ENCODE measurements at regions not wholly inside any gene's neighbourhood (a gene's known extent, or its start where the extent isn't known, plus 50 kb on each side); places are given as distances from the start of the nearest gene placed in this dataset.

DNA sequence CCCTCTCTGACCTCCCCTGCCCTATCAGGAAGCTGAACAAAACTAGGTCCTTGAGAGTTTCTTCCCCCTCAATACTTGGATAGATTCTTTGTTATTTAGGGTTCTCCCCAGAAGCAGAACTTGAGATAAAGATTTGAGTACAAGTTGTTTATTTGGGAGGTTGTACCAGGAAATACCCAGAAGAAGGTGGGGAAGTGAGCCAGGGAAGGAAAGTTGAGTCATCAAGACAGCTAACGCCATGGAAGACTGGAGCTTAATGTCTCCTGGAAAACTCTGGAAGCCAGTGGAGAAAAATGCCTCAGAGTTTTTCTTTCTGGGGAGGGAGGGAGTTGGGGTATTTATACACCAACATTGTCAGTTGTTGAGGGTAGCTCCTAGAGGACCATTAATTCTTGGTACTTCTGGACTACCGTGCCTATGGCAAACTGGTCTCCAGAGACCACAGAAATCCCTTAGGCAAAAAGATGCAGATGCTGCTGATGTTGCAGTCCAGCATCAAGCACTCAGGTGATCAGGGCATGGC, 102.6 kb upstream of the ZFP64 start (continued):
- TF ChIP-seq, protein P1, sequence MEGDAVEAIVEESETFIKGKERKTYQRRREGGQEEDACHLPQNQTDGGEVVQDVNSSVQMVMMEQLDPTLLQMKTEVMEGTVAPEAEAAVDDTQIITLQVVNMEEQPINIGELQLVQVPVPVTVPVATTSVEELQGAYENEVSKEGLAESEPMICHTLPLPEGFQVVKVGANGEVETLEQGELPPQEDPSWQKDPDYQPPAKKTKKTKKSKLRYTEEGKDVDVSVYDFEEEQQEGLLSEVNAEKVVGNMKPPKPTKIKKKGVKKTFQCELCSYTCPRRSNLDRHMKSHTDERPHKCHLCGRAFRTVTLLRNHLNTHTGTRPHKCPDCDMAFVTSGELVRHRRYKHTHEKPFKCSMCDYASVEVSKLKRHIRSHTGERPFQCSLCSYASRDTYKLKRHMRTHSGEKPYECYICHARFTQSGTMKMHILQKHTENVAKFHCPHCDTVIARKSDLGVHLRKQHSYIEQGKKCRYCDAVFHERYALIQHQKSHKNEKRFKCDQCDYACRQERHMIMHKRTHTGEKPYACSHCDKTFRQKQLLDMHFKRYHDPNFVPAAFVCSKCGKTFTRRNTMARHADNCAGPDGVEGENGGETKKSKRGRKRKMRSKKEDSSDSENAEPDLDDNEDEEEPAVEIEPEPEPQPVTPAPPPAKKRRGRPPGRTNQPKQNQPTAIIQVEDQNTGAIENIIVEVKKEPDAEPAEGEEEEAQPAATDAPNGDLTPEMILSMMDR (IDR thresholded peaks at IDR 0.05 in 2 of 3, conservative IDR thresholded peaks at IDR 0.05 in 1 of 3; ENCODE audit: borderline replicate concordance in 1 of 3, insufficient read depth in 1 of 3, low read depth in 2 of 3, low read length in 2 of 3): no peak
- TF ChIP-seq ELF1 (IDR thresholded peaks at IDR 0.05; ENCODE audit: borderline replicate concordance, low read depth) (no peak), SRF (IDR thresholded peaks at IDR 0.05; ENCODE audit: low read depth) (no peak), JUND (IDR thresholded peaks at IDR 0.05) (no peak), SIN3A (IDR thresholded peaks at IDR 0.05; ENCODE audit: low read depth) (no peak)

- TF ChIP-seq SIN3A (IDR thresholded peaks at IDR 0.05; ENCODE audit: low read depth) (no peak), TCF7L2 (IDR thresholded peaks at IDR 0.05; ENCODE audit: borderline replicate concordance, extremely low read depth, insufficient read depth, insufficient read length) (no peak)
- no peaks in the 10 kb centered on the region for H3K9me3 ChIP-seq (ENCODE audit: control insufficient read depth in 1 of 2, insufficient read depth in 1 of 2, low read depth in 1 of 2, low read length in 2 of 2)
- ChIA-PET POLR2A (no interaction called here), CTCF (no interaction called here), RAD21 (ENCODE audit: low non-redundant PET in 1 of 2, low total read pairs in 2 of 2, uncharacterized antibody in 2 of 2, unreplicated experiment in 2 of 2) (no interaction called here)
- H2AFZ ChIP-seq (ENCODE audit: low read depth, low read length, poor library complexity, severe bottlenecking): no peak overlapping the region
- intact Hi-C loops (cut with micrococcal nuclease): no loop called here
- no peak overlapping the region for H3K9ac ChIP-seq (ENCODE audit: low read length)
- H3K79me2 ChIP-seq (ENCODE audit: insufficient read depth, low read length): no peaks in the 10 kb centered on the region
- H3K36me3 ChIP-seq (ENCODE audit: control insufficient read depth in 1 of 2, insufficient read depth in 2 of 2, low read length in 2 of 2): no peaks in the 10 kb centered on the region
- no peaks in the 10 kb centered on the region for H3K4me1 ChIP-seq (ENCODE audit: control insufficient read depth in 1 of 2, insufficient read depth in 2 of 2, low read length in 2 of 2)
- H3K4me2 ChIP-seq (ENCODE audit: low read length): no peak overlapping the region
- ATAC-seq (no peak), DNase-seq (ENCODE audit: low read depth, low spot score) (no peak)
- no peaks in the 10 kb centered on the region for H4K20me1 ChIP-seq (ENCODE audit: insufficient read depth)
- no peak overlapping the region for H3K27ac ChIP-seq (ENCODE audit: low read depth, low read length)
- no peaks in the 10 kb centered on the region for H3K9me2 ChIP-seq (ENCODE audit: insufficient read depth)
- 0 out of 2 replicates have a peak, but pooled peaks cover 6% of the 10 kb centered on the region for H3K27me3 ChIP-seq (ENCODE audit: insufficient read depth, low read length)
- BruUV-seq (replicated peaks): no TSS peak
- H3K4me3 ChIP-seq (replicated peaks in 1 of 2; ENCODE audit: low read depth in 1 of 2, low read length in 2 of 2): no peak overlapping the region
Observed at GRCh38 chr20:52291109-52291508, 99.5 kb upstream of the ZFP64 start.

- intact Hi-C loops (cut with micrococcal nuclease): no loop called here
- Histone ChIP-seq H3K9me2 (ENCODE audit: insufficient read depth) (no peaks in the 10 kb centered on the region), H2AFZ (ENCODE audit: low read depth, low read length, poor library complexity, severe bottlenecking) (no peak overlapping the region), H4K20me1 (ENCODE audit: insufficient read depth) (no peaks in the 10 kb centered on the region), H3K9ac (ENCODE audit: low read length) (no peak overlapping the region), H3K4me1 (ENCODE audit: control insufficient read depth in 1 of 2, insufficient read depth in 2 of 2, low read length in 2 of 2) (no peaks in the 10 kb centered on the region), H3K4me2 (ENCODE audit: low read length) (no peak overlapping the region), H3K79me2 (ENCODE audit: insufficient read depth, low read length) (no peaks in the 10 kb centered on the region), H3K4me3 (replicated peaks in 1 of 2; ENCODE audit: low read depth in 1 of 2, low read length in 2 of 2) (no peak overlapping the region), H3K36me3 (ENCODE audit: control insufficient read depth in 1 of 2, insufficient read depth in 2 of 2, low read length in 2 of 2) (no peaks in the 10 kb centered on the region), H3K27ac (ENCODE audit: low read depth, low read length) (no peak overlapping the region), H3K27me3 (ENCODE audit: insufficient read depth, low read length) (peaks cover 9% of the 10 kb centered on the region; the same call in 1 of the 2 replicates), H3K9me3 (ENCODE audit: control insufficient read depth in 1 of 2, insufficient read depth in 1 of 2, low read depth in 1 of 2, low read length in 2 of 2) (no peaks in the 10 kb centered on the region)
- ChIA-PET POLR2A (no interaction called here), CTCF (no interaction called here), RAD21 (ENCODE audit: low non-redundant PET in 1 of 2, low total read pairs in 2 of 2, uncharacterized antibody in 2 of 2, unreplicated experiment in 2 of 2) (no interaction called here)
- DNase-seq (ENCODE audit: low read depth, low spot score) (no peak), ATAC-seq (no peak)
- BruUV-seq (replicated peaks): no TSS peak
- no peak for TF ChIP-seq EZH2 (IDR thresholded peaks at IDR 0.05)
- TF ChIP-seq CBX3 (IDR thresholded peaks at IDR 0.05; ENCODE audit: low read depth): no peak
- TF ChIP-seq CEBPB (IDR thresholded peaks at IDR 0.05; ENCODE audit: low read depth): no peak
- no peak for TF ChIP-seq SIN3A (IDR thresholded peaks at IDR 0.05; ENCODE audit: low read depth)
- TF ChIP-seq SRF (IDR thresholded peaks at IDR 0.05; ENCODE audit: low read depth): no peak
- TF ChIP-seq, protein P2, sequence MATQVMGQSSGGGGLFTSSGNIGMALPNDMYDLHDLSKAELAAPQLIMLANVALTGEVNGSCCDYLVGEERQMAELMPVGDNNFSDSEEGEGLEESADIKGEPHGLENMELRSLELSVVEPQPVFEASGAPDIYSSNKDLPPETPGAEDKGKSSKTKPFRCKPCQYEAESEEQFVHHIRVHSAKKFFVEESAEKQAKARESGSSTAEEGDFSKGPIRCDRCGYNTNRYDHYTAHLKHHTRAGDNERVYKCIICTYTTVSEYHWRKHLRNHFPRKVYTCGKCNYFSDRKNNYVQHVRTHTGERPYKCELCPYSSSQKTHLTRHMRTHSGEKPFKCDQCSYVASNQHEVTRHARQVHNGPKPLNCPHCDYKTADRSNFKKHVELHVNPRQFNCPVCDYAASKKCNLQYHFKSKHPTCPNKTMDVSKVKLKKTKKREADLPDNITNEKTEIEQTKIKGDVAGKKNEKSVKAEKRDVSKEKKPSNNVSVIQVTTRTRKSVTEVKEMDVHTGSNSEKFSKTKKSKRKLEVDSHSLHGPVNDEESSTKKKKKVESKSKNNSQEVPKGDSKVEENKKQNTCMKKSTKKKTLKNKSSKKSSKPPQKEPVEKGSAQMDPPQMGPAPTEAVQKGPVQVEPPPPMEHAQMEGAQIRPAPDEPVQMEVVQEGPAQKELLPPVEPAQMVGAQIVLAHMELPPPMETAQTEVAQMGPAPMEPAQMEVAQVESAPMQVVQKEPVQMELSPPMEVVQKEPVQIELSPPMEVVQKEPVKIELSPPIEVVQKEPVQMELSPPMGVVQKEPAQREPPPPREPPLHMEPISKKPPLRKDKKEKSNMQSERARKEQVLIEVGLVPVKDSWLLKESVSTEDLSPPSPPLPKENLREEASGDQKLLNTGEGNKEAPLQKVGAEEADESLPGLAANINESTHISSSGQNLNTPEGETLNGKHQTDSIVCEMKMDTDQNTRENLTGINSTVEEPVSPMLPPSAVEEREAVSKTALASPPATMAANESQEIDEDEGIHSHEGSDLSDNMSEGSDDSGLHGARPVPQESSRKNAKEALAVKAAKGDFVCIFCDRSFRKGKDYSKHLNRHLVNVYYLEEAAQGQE (IDR thresholded peaks at IDR 0.05; ENCODE audit: low read depth): no peak
- no peak for TF ChIP-seq SP1 (IDR thresholded peaks at IDR 0.05; ENCODE audit: low read depth)
Observed at GRCh38 chr20:52290569-52290968, 99.0 kb upstream of the ZFP64 start.

Measured in HCT116 (cell line).